Tibial nerve (tissue), 4 donors: ENCODE measurements at regions not wholly inside any gene's neighbourhood (a gene's known extent, or its start where the extent isn't known, plus 50 kb on each side); places are given as distances from the start of the nearest gene placed in this dataset.

Experiments
- EP300 ChIP-seq, 2 donors: sonication (generic); formaldehyde crosslinking; IDR thresholded peaks; one replicate each; pipeline ENCODE4 v1.6.1; 2017; ENCODE audit warnings: antibody characterized with exemption in 2 of 2, mild to moderate bottlenecking in 1 of 2
- POLR2A ChIP-seq, 2 donors: fragments of 450-650 bp; IDR thresholded peaks; one replicate each; pipeline ENCODE4 v1.6.1; 2017; ENCODE audit warnings: antibody characterized with exemption in 2 of 2, mild to moderate bottlenecking in 2 of 2, moderate library complexity in 2 of 2
- TF ChIP-seq, protein P1 (sequence below), 5 experiments: fragments of 200-600 bp in 3 of 5; fragments of 450-650 bp in 2 of 5; sonication (generic) in 3 of 5; IDR thresholded peaks; one replicate each; pipeline ENCODE4 v1.5.1; 2016 to 2019; ENCODE audit warnings: antibody characterized with exemption in 5 of 5, mild to moderate bottlenecking in 3 of 5, moderate library complexity in 2 of 5

DNA sequence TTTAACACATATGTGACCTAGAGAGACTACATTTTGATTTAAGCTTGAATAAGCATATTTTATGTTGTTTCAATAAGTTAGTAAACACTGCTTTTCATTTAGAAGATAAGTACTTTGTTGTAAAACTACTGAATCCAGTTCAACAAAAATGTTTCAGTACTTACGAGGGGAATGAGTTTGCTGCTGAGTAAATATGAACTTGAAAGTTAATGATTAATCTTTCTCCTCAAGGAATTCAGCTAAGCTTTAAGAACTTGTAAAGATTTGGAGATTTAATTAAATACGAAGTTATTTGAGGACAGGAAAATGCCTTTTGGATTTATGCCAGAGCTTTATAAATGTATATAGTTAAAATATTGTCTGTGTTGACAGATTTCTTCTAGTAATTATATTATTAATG is 933.0 kb upstream of the LCORL start:
- no peak for TF ChIP-seq EP300 (IDR thresholded peaks at IDR 0.05)
- TF ChIP-seq, protein P1, sequence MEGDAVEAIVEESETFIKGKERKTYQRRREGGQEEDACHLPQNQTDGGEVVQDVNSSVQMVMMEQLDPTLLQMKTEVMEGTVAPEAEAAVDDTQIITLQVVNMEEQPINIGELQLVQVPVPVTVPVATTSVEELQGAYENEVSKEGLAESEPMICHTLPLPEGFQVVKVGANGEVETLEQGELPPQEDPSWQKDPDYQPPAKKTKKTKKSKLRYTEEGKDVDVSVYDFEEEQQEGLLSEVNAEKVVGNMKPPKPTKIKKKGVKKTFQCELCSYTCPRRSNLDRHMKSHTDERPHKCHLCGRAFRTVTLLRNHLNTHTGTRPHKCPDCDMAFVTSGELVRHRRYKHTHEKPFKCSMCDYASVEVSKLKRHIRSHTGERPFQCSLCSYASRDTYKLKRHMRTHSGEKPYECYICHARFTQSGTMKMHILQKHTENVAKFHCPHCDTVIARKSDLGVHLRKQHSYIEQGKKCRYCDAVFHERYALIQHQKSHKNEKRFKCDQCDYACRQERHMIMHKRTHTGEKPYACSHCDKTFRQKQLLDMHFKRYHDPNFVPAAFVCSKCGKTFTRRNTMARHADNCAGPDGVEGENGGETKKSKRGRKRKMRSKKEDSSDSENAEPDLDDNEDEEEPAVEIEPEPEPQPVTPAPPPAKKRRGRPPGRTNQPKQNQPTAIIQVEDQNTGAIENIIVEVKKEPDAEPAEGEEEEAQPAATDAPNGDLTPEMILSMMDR (IDR thresholded peaks at IDR 0.05) = no peak
- TF ChIP-seq POLR2A (IDR thresholded peaks at IDR 0.05) = no peak
